ENCODE measurements at regions not wholly inside any gene's neighbourhood (a gene's known extent, or its start where the extent isn't known, plus 50 kb on each side); places are given as distances from the start of the nearest gene placed in this dataset.
"Not testable (repeated sequence)": the region's sequence is repeated elsewhere in the genome, so short reads cannot be mapped to it uniquely, and the experiment has no call there.

GRCh38 chr16:29157051-29157923, 172.4 kb downstream of the LAT start:
- not testable (repeated sequence) for H3K9me3 ChIP-seq, H3K4me1 ChIP-seq, H3K27me3 ChIP-seq, DNase-seq, H3K36me3 ChIP-seq, H3K4me3 ChIP-seq
- TF ChIP-seq CTCF (IDR thresholded peaks at IDR 0.05), result peak in 1 of 6 experiments; percentile 2
- H3K27ac ChIP-seq, result peak overlapping the region in 3 of 4 donors; percentile 31 to 79 (median 71)

- Histone ChIP-seq H3K27me3 (no peaks in the 10 kb centered on the region), H3K4me1 (no peaks in the 10 kb centered on the region), H3K36me3 (no peaks in the 10 kb centered on the region), H3K9me3 (no peaks in the 10 kb centered on the region), H3K4me3 (no peak overlapping the region), H3K27ac (peak overlapping the region in 2 of 4 donors; percentile 62 to 71)
- DNase-seq, result no peak
- TF ChIP-seq POLR2A (IDR thresholded peaks at IDR 0.05), result no peak
- TF ChIP-seq CTCF (IDR thresholded peaks at IDR 0.05), result no peak
Observed at GRCh38 chr16:29156511-29156910, 171.7 kb downstream of the LAT start.

- peak overlapping the region in 2 of 4 donors; percentile 62 to 71 for H3K27ac ChIP-seq
- not testable (repeated sequence) for H3K36me3 ChIP-seq, H3K4me3 ChIP-seq, H3K9me3 ChIP-seq, DNase-seq, H3K27me3 ChIP-seq, H3K4me1 ChIP-seq
Observed at GRCh38 chr16:29155866-29156200, 171.0 kb downstream of the LAT start.

- not testable (repeated sequence) for H3K4me1 ChIP-seq, DNase-seq, H3K36me3 ChIP-seq, H3K9me3 ChIP-seq, H3K4me3 ChIP-seq, H3K27me3 ChIP-seq
- H3K27ac ChIP-seq, result peak overlapping the region in 2 of 4 donors; percentile 35 to 71
Observed at GRCh38 chr16:29155131-29155865, 170.4 kb downstream of the LAT start.

- H3K4me3 ChIP-seq, result no peak overlapping the region
- no peaks in the 10 kb centered on the region for H3K27me3 ChIP-seq
- H3K9me3 ChIP-seq, result no peaks in the 10 kb centered on the region
- no peaks in the 10 kb centered on the region for H3K36me3 ChIP-seq
- TF ChIP-seq CTCF (IDR thresholded peaks at IDR 0.05) (no peak), POLR2A (IDR thresholded peaks at IDR 0.05) (no peak)
- DNase-seq, result no peak
- H3K27ac ChIP-seq, result peak overlapping the region in 1 of 4 donors; percentile 35
- no peaks in the 10 kb centered on the region for H3K4me1 ChIP-seq
Observed at GRCh38 chr16:29154676-29155121, 169.8 kb downstream of the LAT start.

- H3K4me1 ChIP-seq, result no peaks in the 10 kb centered on the region
- TF ChIP-seq POLR2A (IDR thresholded peaks at IDR 0.05) (no peak), CTCF (IDR thresholded peaks at IDR 0.05) (no peak)
- H3K27me3 ChIP-seq, result no peaks in the 10 kb centered on the region
- DNase-seq, result no peak
- H3K36me3 ChIP-seq, result no peaks in the 10 kb centered on the region
- no peak overlapping the region for H3K4me3 ChIP-seq
- no peaks in the 10 kb centered on the region for H3K9me3 ChIP-seq
- H3K27ac ChIP-seq, result no peak overlapping the region
Observed at GRCh38 chr16:29154088-29154487, 169.2 kb downstream of the LAT start.

GRCh38 chr16:29153307-29153706, 168.5 kb downstream of the LAT start:
- not testable (repeated sequence) for H3K27me3 ChIP-seq, H3K4me1 ChIP-seq, DNase-seq, H3K4me3 ChIP-seq, H3K36me3 ChIP-seq, H3K27ac ChIP-seq, H3K9me3 ChIP-seq

GRCh38 chr16:29152544-29153031, 167.7 kb downstream of the LAT start:
- H3K4me1 ChIP-seq, H3K27me3 ChIP-seq, H3K36me3 ChIP-seq, H3K4me3 ChIP-seq, DNase-seq, H3K27ac ChIP-seq, H3K9me3 ChIP-seq: not testable (repeated sequence)
